Fibroblast of lung (primary cell): ENCODE measurements at regions not wholly inside any gene's neighbourhood (a gene's known extent, or its start where the extent isn't known, plus 50 kb on each side); places are given as distances from the start of the nearest gene placed in this dataset.

Experiments used
- DNase-seq, 2 donors: peaks; one replicate each; pipeline versions ENCODE4 v3.0.0 to v3.0.0-alpha.2; 2010; ENCODE audit warnings: low read depth in 2 of 2
- H2AFZ ChIP-seq: 2 replicates; pipeline ENCODE4 v1.5.1; 2012; ENCODE audit warnings: low read length, control low read depth, inconsistent platforms
- H3K27ac ChIP-seq: 2 replicates; pipeline ENCODE4 v1.5.1; 2011; ENCODE audit warnings: low read length, control low read depth; ENCODE audit not compliant: insufficient read depth
- H3K27me3 ChIP-seq: 2 replicates; pipeline ENCODE4 v1.5.1; 2011; ENCODE audit warnings: mild to moderate bottlenecking, low read length; ENCODE audit not compliant: control insufficient read depth, insufficient read depth
- H3K36me3 ChIP-seq: 2 replicates; pipeline ENCODE4 v1.5.1; 2011; ENCODE audit warnings: low read length; ENCODE audit not compliant: control insufficient read depth, insufficient read depth
- H3K4me1 ChIP-seq: 2 replicates; pipeline ENCODE4 v1.5.1; 2011; ENCODE audit warnings: low read length; ENCODE audit not compliant: control insufficient read depth, insufficient read depth; ENCODE audit errors: extremely low read depth
- H3K4me2 ChIP-seq: 2 replicates; pipeline ENCODE4 v1.5.1; 2011; ENCODE audit warnings: low read length, control low read depth; ENCODE audit not compliant: insufficient read depth; ENCODE audit errors: extremely low read depth
- H3K4me3 ChIP-seq, 4 experiments: fragments of 200-600 bp in 1 of 4; sonication (generic) in 1 of 4; replicated peaks in 1 of 4; 2 replicates each; pipeline ENCODE4 v1.5.1; 2011 to 2016; ENCODE audit warnings: low read length in 4 of 4, low read depth in 3 of 4, mild to moderate bottlenecking in 3 of 4, control low read depth in 2 of 4, inconsistent platforms in 1 of 4, mixed read lengths in 1 of 4; ENCODE audit not compliant: insufficient read depth in 1 of 4; ENCODE audit errors: control extremely low read depth in 1 of 4
- H3K79me2 ChIP-seq: 2 replicates; pipeline ENCODE4 v1.5.1; 2012; ENCODE audit warnings: mild to moderate bottlenecking, low read length, inconsistent platforms; ENCODE audit not compliant: control insufficient read depth, insufficient read depth
- H3K9ac ChIP-seq: 2 replicates; pipeline ENCODE4 v1.5.1; 2011; ENCODE audit warnings: mild to moderate bottlenecking, low read length, control low read depth; ENCODE audit not compliant: insufficient read depth
- H3K9me3 ChIP-seq: 2 replicates; pipeline ENCODE4 v1.5.1; 2012; ENCODE audit warnings: low read depth, low read length; ENCODE audit not compliant: control insufficient read depth, insufficient read depth
- H4K20me1 ChIP-seq: 2 replicates; pipeline ENCODE4 v1.5.1; 2011; ENCODE audit warnings: low read length; ENCODE audit not compliant: control insufficient read depth, insufficient read depth; ENCODE audit errors: extremely low read depth
- CTCF ChIP-seq, 2 donors: IDR thresholded peaks in 1 of 2; conservative IDR thresholded peaks in 1 of 2; 1 replicate in 1 of 2; 2 replicates in 1 of 2; pipeline ENCODE4 v1.5.1; 2011 to 2012; ENCODE audit warnings: low read length in 2 of 2, control low read depth in 1 of 2, inconsistent platforms in 1 of 2, low read depth in 1 of 2, mild to moderate bottlenecking in 1 of 2
- EZH2 ChIP-seq: IDR thresholded peaks from 2 replicates; pipeline ENCODE4 v1.5.1; 2012; ENCODE audit warnings: low read length, control low read depth, mild to moderate bottlenecking; ENCODE audit errors: missing control alignments

DNA sequence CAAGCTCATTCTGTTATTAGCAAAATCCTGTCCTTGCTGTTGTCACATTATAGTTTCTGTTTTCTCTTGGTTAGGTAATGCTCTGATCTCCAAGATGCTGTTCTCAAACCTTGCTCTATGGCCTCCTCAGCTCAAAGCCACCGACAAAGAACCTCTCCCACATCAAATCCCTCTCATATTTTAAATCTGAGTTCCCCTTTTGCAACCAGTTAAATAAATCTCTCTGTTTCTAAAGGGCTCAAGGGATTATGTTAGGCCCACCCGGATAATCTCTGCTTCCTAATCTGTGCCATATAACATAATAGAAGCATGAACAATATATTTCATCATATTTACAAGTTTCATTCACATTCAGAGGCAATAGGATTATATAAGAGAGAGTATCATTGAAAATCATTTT, 286.0 kb downstream of the CYLC2 start:
- Histone ChIP-seq H3K4me3 (no peak overlapping the region), H3K79me2 (no peaks in the 10 kb centered on the region), H3K27ac (no peak overlapping the region), H3K4me1 (no peaks in the 10 kb centered on the region), H2AFZ (no peak overlapping the region), H4K20me1 (no peaks in the 10 kb centered on the region), H3K9me3 (no peaks in the 10 kb centered on the region), H3K36me3 (no peaks in the 10 kb centered on the region), H3K9ac (no peak overlapping the region), H3K27me3 (no peaks in the 10 kb centered on the region), H3K4me2 (no peak overlapping the region)
- TF ChIP-seq CTCF (conservative IDR thresholded peaks at IDR 0.05 in 1 of 2, IDR thresholded peaks at IDR 0.05 in 1 of 2; ENCODE audit: low read depth in 1 of 2, low read length in 2 of 2) = no peak
- TF ChIP-seq EZH2 = no peak
- no peak for DNase-seq

DNA sequence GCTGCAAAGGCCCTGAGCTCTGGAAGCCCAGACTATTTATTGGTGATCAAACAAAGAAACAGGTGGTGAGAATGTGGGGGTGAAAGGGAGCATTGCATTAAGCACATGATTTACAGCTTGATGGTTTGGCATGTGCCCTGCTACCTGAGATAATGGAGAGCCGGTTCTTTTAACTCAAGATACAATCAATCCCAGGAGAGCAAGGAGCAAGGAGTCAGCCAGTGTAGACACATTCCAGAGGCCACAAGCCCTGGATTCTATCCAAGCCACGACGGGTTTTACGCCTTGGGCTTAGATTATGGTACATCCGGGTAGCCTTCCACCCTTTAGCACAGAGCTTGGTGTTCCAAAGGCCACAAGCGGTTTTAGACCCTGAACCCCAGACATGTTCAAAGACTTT, 292.2 kb downstream of the CYLC2 start:
- no peaks in the 10 kb centered on the region for H3K9me3 ChIP-seq
- no peak overlapping the region for H3K27ac ChIP-seq
- H3K4me2 ChIP-seq = no peak overlapping the region
- H4K20me1 ChIP-seq = no peaks in the 10 kb centered on the region
- H3K4me3 ChIP-seq = no peak overlapping the region
- no peaks in the 10 kb centered on the region for H3K36me3 ChIP-seq
- H3K79me2 ChIP-seq = no peaks in the 10 kb centered on the region
- H3K4me1 ChIP-seq = no peaks in the 10 kb centered on the region
- no peaks in the 10 kb centered on the region for H3K27me3 ChIP-seq
- no peak for TF ChIP-seq CTCF (conservative IDR thresholded peaks at IDR 0.05 in 1 of 2, IDR thresholded peaks at IDR 0.05 in 1 of 2; ENCODE audit: low read depth in 1 of 2, low read length in 2 of 2)
- TF ChIP-seq EZH2 = no peak
- DNase-seq = no peak
- H2AFZ ChIP-seq = no peak overlapping the region
- H3K9ac ChIP-seq = no peak overlapping the region

- Histone ChIP-seq H3K27ac (no peak overlapping the region), H3K79me2 (no peaks in the 10 kb centered on the region), H3K9me3 (no peaks in the 10 kb centered on the region), H3K27me3 (no peaks in the 10 kb centered on the region), H3K4me1 (no peaks in the 10 kb centered on the region), H2AFZ (no peak overlapping the region), H3K4me2 (no peak overlapping the region), H3K4me3 (no peak overlapping the region), H3K9ac (no peak overlapping the region), H3K36me3 (no peaks in the 10 kb centered on the region), H4K20me1 (no peaks in the 10 kb centered on the region)
- TF ChIP-seq EZH2 (no peak), CTCF (conservative IDR thresholded peaks at IDR 0.05 in 1 of 2, IDR thresholded peaks at IDR 0.05 in 1 of 2; ENCODE audit: low read depth in 1 of 2, low read length in 2 of 2) (no peak)
- no peak for DNase-seq
These were observed 301.1 kb downstream of the CYLC2 start for GRCh38 chr9:103296189-103296588.
